ENCODE measurements at regions not wholly inside any gene's neighbourhood (a gene's known extent, or its start where the extent isn't known, plus 50 kb on each side); places are given as distances from the start of the nearest gene placed in this dataset.
"Not testable (repeated sequence)": the region's sequence is repeated elsewhere in the genome, so short reads cannot be mapped to it uniquely, and the experiment has no call there.

GRCh38 chr18:14336017-14336416 is 203.8 kb upstream of the ZNF519 start:
- not testable (repeated sequence) for DNase-seq (ENCODE audit: low read depth)

GRCh38 chr18:14321217-14321616 is 189.0 kb upstream of the ZNF519 start:
- not testable (repeated sequence) for DNase-seq (ENCODE audit: low read depth)

GRCh38 chr18:14301255-14301654 is 169.0 kb upstream of the ZNF519 start:
- DNase-seq (ENCODE audit: low read depth): not testable (repeated sequence)

GRCh38 chr18:14295081-14295480 is 162.8 kb upstream of the ZNF519 start:
- not testable (repeated sequence) for DNase-seq (ENCODE audit: low read depth)

GRCh38 chr18:14285053-14285452 is 152.8 kb upstream of the ZNF519 start:
- DNase-seq (ENCODE audit: low read depth): no peak

GRCh38 chr18:14275391-14275790 is 143.2 kb upstream of the ZNF519 start:
- DNase-seq (ENCODE audit: low read depth): not testable (repeated sequence)

GRCh38 chr18:14265637-14266410 is 133.6 kb upstream of the ZNF519 start:
- DNase-seq (ENCODE audit: low read depth): not testable (repeated sequence)

GRCh38 chr18:14262786-14263185 is 130.6 kb upstream of the ZNF519 start:
- not testable (repeated sequence) for DNase-seq (ENCODE audit: low read depth)

- not testable (repeated sequence) for DNase-seq (ENCODE audit: low read depth)
These were observed 117.9 kb upstream of the ZNF519 start for GRCh38 chr18:14250084-14250677.

GRCh38 chr18:14239224-14239623 is 107.0 kb upstream of the ZNF519 start:
- DNase-seq (ENCODE audit: low read depth): not testable (repeated sequence)

- not testable (repeated sequence) for DNase-seq (ENCODE audit: low read depth)
These were observed 104.3 kb upstream of the ZNF519 start for GRCh38 chr18:14236356-14237048.

GRCh38 chr18:14225286-14225679 is 93.0 kb upstream of the ZNF519 start:
- not testable (repeated sequence) for DNase-seq (ENCODE audit: low read depth)

GRCh38 chr18:14224551-14225285 is 92.5 kb upstream of the ZNF519 start:
- DNase-seq (ENCODE audit: low read depth): not testable (repeated sequence)

- not testable (repeated sequence) for DNase-seq (ENCODE audit: low read depth)
These were observed 91.7 kb upstream of the ZNF519 start for GRCh38 chr18:14223919-14224318.

GRCh38 chr18:14223231-14223822 is 91.1 kb upstream of the ZNF519 start:
- not testable (repeated sequence) for DNase-seq (ENCODE audit: low read depth)

GRCh38 chr18:14222354-14223221 is 90.4 kb upstream of the ZNF519 start:
- DNase-seq (ENCODE audit: low read depth): not testable (repeated sequence)

- no peak for DNase-seq (ENCODE audit: low read depth)
These were observed 89.5 kb upstream of the ZNF519 start for GRCh38 chr18:14221689-14222088.

GRCh38 chr18:14215952-14216351 is 83.7 kb upstream of the ZNF519 start:
- not testable (repeated sequence) for DNase-seq (ENCODE audit: low read depth)

- DNase-seq (ENCODE audit: low read depth): not testable (repeated sequence)
These were observed 71.2 kb upstream of the ZNF519 start for GRCh38 chr18:14203424-14203823.

GRCh38 chr18:14190776-14191442 is 58.7 kb upstream of the ZNF519 start:
- not testable (repeated sequence) for DNase-seq (ENCODE audit: low read depth)
